Stimulated activated CD4-positive, alpha-beta T cell treated with anti-CD3 and anti-CD28 coated beads, Interleukin-4, amount 100 ng/mL, for 4 hours (primary cell): ENCODE measurements at regions not wholly inside any gene's neighbourhood (a gene's known extent, or its start where the extent isn't known, plus 50 kb on each side); places are given as distances from the start of the nearest gene placed in this dataset.
"Not testable (repeated sequence)": the region's sequence is repeated elsewhere in the genome, so short reads cannot be mapped to it uniquely, and the experiment has no call there.

Experiments used
- DNase-seq, 2 experiments: peaks; one replicate each; pipeline ENCODE4 v3.0.0-alpha.2; 2020

GRCh38 chr9:19926774-19927173 lies 137.9 kb upstream of the SLC24A2 start:
- no peak for DNase-seq

- peak; percentile 59 to 77 for DNase-seq
These were observed 137.1 kb upstream of the SLC24A2 start for GRCh38 chr9:19925674-19926503.

GRCh38 chr9:19924080-19924479 lies 135.2 kb upstream of the SLC24A2 start:
- no peak for DNase-seq

- DNase-seq = no peak
These were observed 133.8 kb upstream of the SLC24A2 start for GRCh38 chr9:19922476-19923118.

- no peak for DNase-seq
These were observed 131.6 kb upstream of the SLC24A2 start for GRCh38 chr9:19920401-19920800.

- DNase-seq = no peak
These were observed 129.8 kb upstream of the SLC24A2 start for GRCh38 chr9:19918630-19919029.

GRCh38 chr9:19914044-19914443 lies 125.2 kb upstream of the SLC24A2 start:
- no peak for DNase-seq

GRCh38 chr9:19913151-19913550 lies 124.3 kb upstream of the SLC24A2 start:
- DNase-seq = no peak

- no peak for DNase-seq
These were observed 114.2 kb upstream of the SLC24A2 start for GRCh38 chr9:19903076-19903475.

- DNase-seq = no peak
These were observed 112.7 kb upstream of the SLC24A2 start for GRCh38 chr9:19901586-19901985.

GRCh38 chr9:19896161-19896560 lies 107.3 kb upstream of the SLC24A2 start:
- no peak for DNase-seq

GRCh38 chr9:19895578-19895977 lies 106.7 kb upstream of the SLC24A2 start:
- DNase-seq = not testable (repeated sequence)

- DNase-seq = no peak
These were observed 106.2 kb upstream of the SLC24A2 start for GRCh38 chr9:19895006-19895405.

- no peak for DNase-seq
These were observed 96.8 kb upstream of the SLC24A2 start for GRCh38 chr9:19885608-19886007.

- DNase-seq = no peak
These were observed 90.2 kb upstream of the SLC24A2 start for GRCh38 chr9:19879062-19879461.

GRCh38 chr9:19876569-19877316 lies 87.9 kb upstream of the SLC24A2 start:
- DNase-seq = no peak

GRCh38 chr9:19875291-19875920 lies 86.6 kb upstream of the SLC24A2 start:
- DNase-seq = no peak

- DNase-seq = not testable (repeated sequence)
These were observed 84.4 kb upstream of the SLC24A2 start for GRCh38 chr9:19873188-19873587.

GRCh38 chr9:19870988-19871387 lies 82.2 kb upstream of the SLC24A2 start:
- no peak for DNase-seq

- DNase-seq = no peak
These were observed 52.1 kb upstream of the SLC24A2 start for GRCh38 chr9:19840953-19841352.
